NCI-H2227 treated with DMSO at 0.1 percent for 48 hours (cell line): ENCODE measurements at regions not wholly inside any gene's neighbourhood (a gene's known extent, or its start where the extent isn't known, plus 50 kb on each side); places are given as distances from the start of the nearest gene placed in this dataset.
"Not testable (repeated sequence)": the region's sequence is repeated elsewhere in the genome, so short reads cannot be mapped to it uniquely, and the experiment has no call there.

ENCODE experiments used
- DNase-seq: peaks from one replicate; lab custom pipeline; 2025; lab: John Stamatoyannopoulos, UW

- DNase-seq, result no peak
Observed at GRCh38 chr4:167838686-167839085, 253.7 kb upstream of the ANXA10 start.

- DNase-seq, result no peak
Observed at GRCh38 chr4:167842487-167842886, 249.8 kb upstream of the ANXA10 start.

- DNase-seq, result no peak
Observed at GRCh38 chr4:167854881-167855280, 237.5 kb upstream of the ANXA10 start.

GRCh38 chr4:167858127-167858526 lies 234.2 kb upstream of the ANXA10 start:
- DNase-seq, result not testable (repeated sequence)

- no peak for DNase-seq
Observed at GRCh38 chr4:167867191-167867590, 225.1 kb upstream of the ANXA10 start.

- DNase-seq, result no peak
Observed at GRCh38 chr4:167868163-167868562, 224.2 kb upstream of the ANXA10 start.

GRCh38 chr4:167873496-167873895 lies 218.8 kb upstream of the ANXA10 start:
- no peak for DNase-seq

- DNase-seq, result not testable (repeated sequence)
Observed at GRCh38 chr4:167876091-167876490, 216.2 kb upstream of the ANXA10 start.

- not testable (repeated sequence) for DNase-seq
Observed at GRCh38 chr4:167877826-167878225, 214.5 kb upstream of the ANXA10 start.

- DNase-seq, result no peak
Observed at GRCh38 chr4:167883266-167883665, 209.1 kb upstream of the ANXA10 start.

- DNase-seq, result no peak
Observed at GRCh38 chr4:167885071-167885470, 207.3 kb upstream of the ANXA10 start.

GRCh38 chr4:167885872-167886271 lies 206.5 kb upstream of the ANXA10 start:
- no peak for DNase-seq

- DNase-seq, result no peak
Observed at GRCh38 chr4:167887726-167888125, 204.6 kb upstream of the ANXA10 start.

GRCh38 chr4:167890226-167890625 lies 202.1 kb upstream of the ANXA10 start:
- no peak for DNase-seq

GRCh38 chr4:167893531-167893930 lies 198.8 kb upstream of the ANXA10 start:
- no peak for DNase-seq

GRCh38 chr4:167896260-167896659 lies 196.1 kb upstream of the ANXA10 start:
- not testable (repeated sequence) for DNase-seq

GRCh38 chr4:167897116-167897515 lies 195.2 kb upstream of the ANXA10 start:
- no peak for DNase-seq

- DNase-seq, result no peak
Observed at GRCh38 chr4:167903291-167903721, 189.0 kb upstream of the ANXA10 start.

- no peak for DNase-seq
Observed at GRCh38 chr4:167906851-167907250, 185.5 kb upstream of the ANXA10 start.

GRCh38 chr4:167908816-167909215 lies 183.5 kb upstream of the ANXA10 start:
- no peak for DNase-seq

- DNase-seq, result not testable (repeated sequence)
Observed at GRCh38 chr4:167912535-167912934, 179.8 kb upstream of the ANXA10 start.

- DNase-seq, result no peak
Observed at GRCh38 chr4:167918077-167918476, 174.3 kb upstream of the ANXA10 start.

GRCh38 chr4:167930166-167930565 lies 162.2 kb upstream of the ANXA10 start:
- DNase-seq, result no peak

- DNase-seq, result no peak
Observed at GRCh38 chr4:167934216-167934615, 158.1 kb upstream of the ANXA10 start.
